Amniotic epithelial cell (primary cell): ENCODE measurements at regions not wholly inside any gene's neighbourhood (a gene's known extent, or its start where the extent isn't known, plus 50 kb on each side); places are given as distances from the start of the nearest gene placed in this dataset.

Source experiments
- DNase-seq: peaks from one replicate; pipeline ENCODE4 v3.0.0-alpha.2; 2010; ENCODE audit warnings: low read depth

DNA sequence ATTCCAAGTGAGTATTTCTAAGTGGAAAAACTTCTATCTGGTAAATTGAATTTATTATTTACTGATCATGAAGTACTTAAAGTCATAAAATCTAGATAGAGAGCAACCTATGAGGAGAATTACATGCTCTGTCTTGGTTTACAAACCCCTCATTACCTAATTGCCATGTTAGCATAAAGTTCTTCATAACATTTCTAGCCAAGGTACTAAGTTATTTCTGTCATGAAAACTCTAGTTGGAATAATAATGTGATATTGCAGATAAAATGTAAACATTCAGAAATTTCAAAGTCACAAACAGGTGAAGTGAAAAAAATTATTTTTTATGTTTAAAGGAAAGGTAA lies 228.6 kb downstream of the TTLL7 start:
- no peak for DNase-seq

DNA sequence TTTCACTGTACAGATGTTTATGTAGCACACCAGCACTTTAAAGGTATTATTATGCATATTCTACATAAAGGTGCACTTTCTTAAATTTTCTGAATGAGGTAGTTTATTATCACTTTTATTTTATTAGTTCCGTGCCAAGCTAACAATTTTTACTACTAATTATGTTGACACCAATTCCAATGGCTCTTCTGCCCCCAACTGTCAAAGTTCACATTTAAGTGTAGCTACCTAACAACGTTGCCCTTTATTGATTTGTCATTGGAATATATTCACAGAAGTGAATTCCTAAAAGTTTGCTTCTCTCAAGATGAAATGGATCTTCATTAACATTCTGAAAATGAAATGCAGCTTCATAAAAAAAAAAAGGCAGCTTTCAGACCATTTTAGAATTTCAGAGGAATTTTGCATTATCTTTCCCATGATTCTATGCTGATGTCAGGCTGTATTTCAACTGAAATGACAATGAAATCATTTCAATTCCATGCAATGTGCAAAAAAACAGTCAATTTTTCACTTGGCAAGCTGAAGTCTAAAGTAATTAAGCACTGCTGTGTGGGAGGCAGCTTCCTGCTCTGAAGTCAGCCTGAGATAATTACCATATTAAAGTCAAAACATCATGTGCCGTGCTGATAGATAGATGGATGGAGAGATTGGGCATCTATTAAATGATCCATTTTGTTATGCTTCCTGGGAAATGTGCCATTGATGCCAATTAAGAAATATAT lies 229.2 kb downstream of the TTLL7 start:
- no peak for DNase-seq

DNA sequence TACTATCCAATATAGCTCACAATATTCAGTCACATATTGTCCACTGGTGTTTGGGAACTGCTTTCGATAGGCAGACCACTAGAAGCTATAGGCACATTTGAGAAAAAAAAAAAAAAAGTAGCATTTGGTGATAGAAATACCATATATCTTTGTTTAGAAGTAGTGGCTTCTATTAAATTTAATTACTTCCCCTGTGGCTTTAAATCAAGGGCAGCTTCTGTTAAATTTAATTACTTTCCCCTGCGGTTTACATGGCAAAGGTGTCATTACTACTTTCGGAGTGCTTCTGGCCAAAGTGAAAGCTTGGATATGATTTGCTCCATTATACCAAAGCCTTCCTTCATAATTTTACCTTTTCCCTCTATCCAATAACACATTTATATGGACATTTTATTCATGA lies 229.9 kb downstream of the TTLL7 start:
- no peak for DNase-seq

GRCh38 chr1:83766241-83766691 lies 232.7 kb downstream of the TTLL7 start:
- DNase-seq, result no peak

DNA sequence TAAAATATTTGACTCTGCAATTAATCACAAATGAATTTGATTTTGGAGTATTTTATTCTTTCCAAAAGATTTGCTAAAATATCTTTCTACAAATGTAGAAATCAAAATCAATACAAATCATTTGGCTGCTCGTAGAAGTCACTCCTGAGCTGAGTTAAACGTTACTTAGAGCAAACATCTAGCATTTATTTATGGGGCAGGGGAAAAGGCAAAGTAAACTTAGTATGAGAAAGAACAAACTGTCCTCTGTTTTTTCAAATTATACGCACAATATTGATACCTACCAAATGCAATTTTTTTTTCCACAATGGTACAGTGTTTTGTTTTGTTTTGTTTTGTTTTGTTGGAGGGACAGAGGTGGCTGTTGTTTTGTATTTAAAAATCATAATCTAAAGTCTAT lies 233.8 kb downstream of the TTLL7 start:
- no peak for DNase-seq

DNA sequence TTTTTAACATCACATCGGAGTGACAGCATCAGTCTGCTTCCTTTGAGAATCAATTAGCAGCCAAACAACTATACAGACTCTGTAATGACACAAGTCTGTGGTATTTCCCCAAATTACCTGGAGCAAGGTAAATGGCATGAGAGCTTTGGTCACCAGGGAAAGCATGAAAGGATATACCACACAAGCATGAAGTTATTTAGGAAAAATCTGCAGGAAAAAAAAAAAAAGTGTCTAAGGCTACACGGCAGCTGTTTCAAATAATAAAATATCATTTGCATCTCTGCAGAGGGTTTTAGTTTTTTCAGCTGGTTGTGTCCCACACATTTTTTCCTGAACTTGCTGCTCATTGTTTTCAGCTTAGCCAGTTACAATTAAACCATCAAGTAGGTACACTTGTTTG lies 234.7 kb downstream of the TTLL7 start:
- DNase-seq, result no peak

GRCh38 chr1:83763361-83764095 lies 235.4 kb downstream of the TTLL7 start:
- DNase-seq, result no peak

- no peak for DNase-seq
Observed at GRCh38 chr1:83762416-83762815, 236.5 kb downstream of the TTLL7 start.

DNA sequence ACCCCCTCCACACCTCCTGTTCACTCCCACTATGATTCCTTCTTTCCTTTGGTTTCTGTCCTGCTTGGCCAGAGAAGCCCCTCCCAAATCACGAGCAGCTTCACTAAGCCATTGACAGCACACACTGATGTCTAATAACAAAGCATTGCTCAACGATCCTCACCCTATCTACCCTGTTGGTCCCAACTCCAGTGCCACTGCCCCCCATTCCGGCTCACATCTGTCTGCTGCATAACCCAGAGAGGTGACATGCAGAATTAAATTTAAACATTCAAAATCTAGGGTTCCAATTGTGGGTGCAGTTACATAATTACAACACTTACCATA lies 236.9 kb downstream of the TTLL7 start:
- DNase-seq, result no peak

GRCh38 chr1:83761167-83762038 lies 237.5 kb downstream of the TTLL7 start:
- no peak for DNase-seq

DNA sequence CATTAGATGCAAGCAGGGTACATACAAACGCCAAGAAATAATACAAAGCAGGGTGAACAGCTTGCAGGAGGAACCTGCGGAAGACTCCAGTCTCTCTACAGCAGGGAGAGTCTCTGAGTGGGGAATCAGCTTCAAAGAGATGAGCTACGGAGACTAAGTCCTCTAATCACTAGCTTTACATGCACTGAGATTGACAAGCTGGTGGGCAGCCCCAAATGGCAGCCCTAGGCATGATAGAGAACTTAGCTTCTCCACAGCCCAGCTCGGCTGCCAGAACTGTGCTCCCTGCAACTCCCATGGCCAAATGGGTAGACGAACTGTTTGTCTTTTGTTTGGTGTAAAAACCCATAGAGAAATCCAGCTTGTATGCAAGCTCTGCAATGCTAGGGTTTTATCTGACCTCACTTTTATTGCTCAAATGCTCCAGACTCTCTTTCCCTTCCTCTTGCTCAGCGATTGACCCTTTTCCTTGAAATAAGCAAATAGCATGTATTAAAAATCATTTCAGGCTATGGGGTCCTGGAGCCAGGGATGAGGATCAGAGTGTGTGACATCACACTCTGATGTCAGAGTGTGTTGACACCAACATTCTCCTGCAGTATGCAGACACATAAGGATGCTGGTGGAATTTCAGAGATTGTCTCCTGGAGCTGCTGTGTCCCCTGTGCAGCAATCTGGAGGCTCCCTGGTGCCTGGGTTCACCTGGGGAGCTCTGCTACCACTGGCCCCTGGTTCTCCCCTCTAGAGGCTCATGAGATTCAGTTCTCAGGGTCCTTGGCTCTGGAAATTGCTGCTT lies 238.5 kb downstream of the TTLL7 start:
- no peak for DNase-seq

DNA sequence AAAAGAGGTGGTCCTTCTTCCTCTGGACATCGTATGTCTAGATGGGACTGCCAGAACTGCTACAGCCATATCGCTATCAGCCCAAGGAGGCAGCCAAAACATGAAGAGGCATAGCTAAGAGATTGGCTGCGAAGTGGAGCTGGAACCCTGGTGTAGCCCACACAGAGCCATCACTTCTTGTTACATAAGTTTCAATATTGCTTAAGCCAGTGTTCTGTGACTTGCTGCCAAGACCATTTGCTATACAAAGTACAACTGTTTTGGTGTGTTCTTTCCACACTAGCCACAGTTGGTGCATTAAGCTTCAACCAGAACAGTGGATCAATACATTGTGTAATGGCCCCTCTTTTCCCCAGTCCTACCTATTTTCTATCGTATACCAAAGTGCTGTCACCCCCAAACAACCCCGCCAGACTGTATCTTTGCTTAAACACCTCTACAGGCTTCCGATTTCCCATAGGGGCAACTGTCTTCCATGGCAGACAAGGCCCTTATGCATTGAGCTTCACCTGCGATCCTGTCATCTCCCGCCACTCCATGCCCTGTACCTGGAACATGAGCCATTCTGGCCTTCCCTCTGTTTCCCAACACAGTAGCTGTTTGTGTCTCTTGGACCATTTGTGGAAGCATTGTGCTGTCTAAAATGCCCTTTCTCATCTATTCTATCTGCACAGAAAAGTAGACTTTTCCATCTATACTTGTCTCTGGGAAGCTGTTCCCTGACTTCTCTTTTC lies 241.8 kb downstream of the TTLL7 start:
- DNase-seq, result no peak

DNA sequence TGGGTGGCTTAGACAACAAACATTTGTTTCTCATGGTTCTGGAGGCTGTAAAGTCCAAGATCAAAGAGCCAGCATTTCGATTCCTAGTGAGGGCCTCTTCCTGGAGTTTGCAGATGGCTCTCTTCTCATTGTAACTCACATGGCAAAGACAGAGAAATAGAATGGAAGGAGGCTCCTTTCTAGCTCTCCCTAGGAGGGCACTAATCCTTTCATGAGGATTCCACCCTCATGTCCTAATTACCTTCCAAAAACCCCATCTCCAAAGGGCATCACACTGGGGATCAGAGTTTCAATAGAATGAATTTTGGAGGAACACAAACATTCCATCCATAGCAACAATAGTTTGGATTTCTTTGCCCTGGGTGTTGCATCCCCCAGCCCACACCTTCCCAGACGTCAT lies 247.3 kb downstream of the TTLL7 start:
- no peak for DNase-seq

DNA sequence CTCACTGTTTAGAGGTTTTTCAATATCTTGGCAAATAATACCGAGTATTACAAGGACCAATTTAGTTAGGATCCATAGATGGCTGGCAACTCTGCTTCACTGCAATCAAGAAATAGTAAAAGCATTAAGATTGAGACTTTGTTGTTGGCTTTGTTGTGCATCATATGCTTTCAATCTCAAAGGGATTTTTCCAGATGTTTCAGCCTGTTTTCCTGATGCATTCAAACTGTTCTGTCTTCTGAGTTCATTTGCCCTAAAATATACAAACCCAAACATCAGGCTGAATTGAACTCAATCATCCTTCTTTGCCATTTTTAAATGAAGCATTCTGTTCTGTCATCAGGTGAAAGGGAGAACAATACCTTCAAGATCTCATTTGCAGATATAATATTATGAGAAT lies 248.7 kb downstream of the TTLL7 start:
- DNase-seq, result no peak

GRCh38 chr1:83747853-83748482 lies 251.0 kb downstream of the TTLL7 start:
- no peak for DNase-seq

GRCh38 chr1:83746234-83746633 lies 252.7 kb downstream of the TTLL7 start:
- DNase-seq, result no peak

DNA sequence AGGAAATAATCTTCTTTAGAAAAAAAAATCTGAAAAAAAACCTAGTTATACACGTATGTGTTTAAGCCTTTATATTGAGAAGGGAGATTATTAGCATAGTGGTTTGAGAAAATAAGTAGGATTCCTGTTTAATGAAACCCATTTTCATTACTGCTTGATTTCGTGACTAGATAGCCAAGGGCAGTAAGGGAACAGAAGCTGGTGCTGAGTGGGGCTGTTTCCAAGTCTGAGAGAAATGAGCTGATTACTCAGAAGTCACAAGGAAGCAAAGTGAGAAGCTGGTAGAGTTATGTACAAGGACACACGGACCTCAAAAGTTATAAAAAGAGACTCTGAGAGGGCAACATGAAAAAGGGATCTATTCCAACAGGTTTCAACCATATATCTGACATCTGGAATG lies 256.5 kb downstream of the TTLL7 start:
- DNase-seq, result no peak

GRCh38 chr1:83741770-83742169 lies 257.2 kb downstream of the TTLL7 start:
- no peak for DNase-seq

DNA sequence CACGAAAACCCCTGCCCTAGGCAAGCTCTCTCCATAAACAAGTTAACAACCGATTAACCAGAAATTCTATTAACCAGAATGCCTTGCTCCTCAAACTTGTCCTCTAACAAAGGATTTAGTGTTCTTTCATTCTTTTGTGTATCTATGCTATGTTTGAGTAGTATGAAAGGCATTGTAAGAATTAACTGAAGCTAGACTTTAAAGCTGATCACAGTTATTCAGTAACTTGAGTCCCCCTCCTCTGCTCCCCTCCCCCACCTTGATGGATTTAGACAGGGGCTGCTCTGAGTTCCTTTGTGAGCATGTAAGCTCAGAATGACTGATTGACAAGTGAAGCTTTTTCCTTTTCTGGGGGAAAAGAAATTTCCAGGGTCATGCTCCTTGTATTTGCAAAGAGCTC lies 257.6 kb downstream of the TTLL7 start:
- DNase-seq, result no peak

DNA sequence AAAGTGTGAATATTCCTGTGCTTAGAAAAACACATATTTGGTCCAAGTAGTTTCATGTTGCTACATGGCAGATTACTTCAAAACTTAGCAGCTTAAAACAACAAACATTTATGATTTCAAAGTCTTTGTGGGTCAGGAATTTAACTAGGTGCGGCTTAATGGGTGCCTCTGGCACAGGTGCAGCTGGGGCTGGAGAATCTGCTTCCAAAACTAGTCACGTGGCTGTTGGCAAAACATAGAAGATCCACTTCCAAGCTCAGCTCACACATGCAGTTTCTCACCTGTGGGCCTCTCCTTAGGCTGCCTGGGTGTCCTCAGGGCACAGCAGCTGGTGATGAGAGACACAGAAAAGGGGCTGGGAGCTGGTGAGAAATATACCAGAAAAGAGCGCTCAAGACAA lies 263.4 kb downstream of the TTLL7 start:
- no peak for DNase-seq

DNA sequence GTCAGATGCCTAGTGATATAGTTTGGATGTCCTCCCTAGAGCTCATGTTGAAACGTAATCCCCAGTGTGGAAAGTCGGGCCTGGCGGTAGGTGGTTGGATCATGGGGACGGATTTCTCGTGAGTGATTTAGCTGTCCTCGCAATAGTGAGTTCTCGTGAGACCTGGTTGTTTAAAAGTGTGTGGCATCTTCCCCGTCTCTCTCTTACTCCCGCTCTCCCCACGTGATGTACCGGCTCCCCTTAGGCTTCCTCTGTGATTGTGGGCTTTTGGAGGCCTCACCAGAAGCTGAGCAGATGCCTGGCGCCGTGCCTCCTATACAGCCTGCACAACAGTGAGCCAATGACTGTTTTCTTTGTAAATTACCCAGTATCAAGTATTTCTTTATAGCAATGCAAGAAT lies 264.5 kb downstream of the TTLL7 start:
- no peak for DNase-seq
